GM12872 (cell line): ENCODE measurements at regions not wholly inside any gene's neighbourhood (a gene's known extent, or its start where the extent isn't known, plus 50 kb on each side); places are given as distances from the start of the nearest gene placed in this dataset.

Source experiments
- TF ChIP-seq, protein P1 (sequence below): IDR thresholded peaks from 3 replicates; pipeline ENCODE4 v1.5.1; 2011; ENCODE audit warnings: low read depth, mild to moderate bottlenecking, low read length, moderate library complexity; ENCODE audit not compliant: insufficient read depth

DNA sequence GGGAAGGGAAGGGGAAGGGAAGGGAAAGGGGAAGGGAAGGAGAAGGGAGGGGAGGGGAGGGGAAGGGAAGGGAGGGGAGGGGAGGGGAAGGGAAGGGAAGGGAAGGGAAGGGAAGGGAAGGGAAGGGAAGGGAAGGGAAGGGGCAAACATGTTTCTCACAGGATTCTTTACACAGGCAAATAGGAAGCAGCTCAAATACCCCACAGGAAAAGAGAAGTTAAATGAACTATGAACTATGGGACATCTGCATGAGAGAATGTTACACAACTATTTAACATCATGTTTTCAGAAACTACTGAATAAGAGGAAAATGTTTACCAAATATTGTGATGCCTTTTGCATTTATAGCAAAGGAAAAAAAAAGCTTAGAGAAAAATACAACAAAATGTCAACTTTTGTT, 125.4 kb upstream of the SLC30A5 start:
- TF ChIP-seq, protein P1, sequence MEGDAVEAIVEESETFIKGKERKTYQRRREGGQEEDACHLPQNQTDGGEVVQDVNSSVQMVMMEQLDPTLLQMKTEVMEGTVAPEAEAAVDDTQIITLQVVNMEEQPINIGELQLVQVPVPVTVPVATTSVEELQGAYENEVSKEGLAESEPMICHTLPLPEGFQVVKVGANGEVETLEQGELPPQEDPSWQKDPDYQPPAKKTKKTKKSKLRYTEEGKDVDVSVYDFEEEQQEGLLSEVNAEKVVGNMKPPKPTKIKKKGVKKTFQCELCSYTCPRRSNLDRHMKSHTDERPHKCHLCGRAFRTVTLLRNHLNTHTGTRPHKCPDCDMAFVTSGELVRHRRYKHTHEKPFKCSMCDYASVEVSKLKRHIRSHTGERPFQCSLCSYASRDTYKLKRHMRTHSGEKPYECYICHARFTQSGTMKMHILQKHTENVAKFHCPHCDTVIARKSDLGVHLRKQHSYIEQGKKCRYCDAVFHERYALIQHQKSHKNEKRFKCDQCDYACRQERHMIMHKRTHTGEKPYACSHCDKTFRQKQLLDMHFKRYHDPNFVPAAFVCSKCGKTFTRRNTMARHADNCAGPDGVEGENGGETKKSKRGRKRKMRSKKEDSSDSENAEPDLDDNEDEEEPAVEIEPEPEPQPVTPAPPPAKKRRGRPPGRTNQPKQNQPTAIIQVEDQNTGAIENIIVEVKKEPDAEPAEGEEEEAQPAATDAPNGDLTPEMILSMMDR = no peak

- TF ChIP-seq, protein P1 = no peak
Measured at GRCh38 chr5:68970617-68971016, 123.2 kb upstream of the SLC30A5 start.

DNA sequence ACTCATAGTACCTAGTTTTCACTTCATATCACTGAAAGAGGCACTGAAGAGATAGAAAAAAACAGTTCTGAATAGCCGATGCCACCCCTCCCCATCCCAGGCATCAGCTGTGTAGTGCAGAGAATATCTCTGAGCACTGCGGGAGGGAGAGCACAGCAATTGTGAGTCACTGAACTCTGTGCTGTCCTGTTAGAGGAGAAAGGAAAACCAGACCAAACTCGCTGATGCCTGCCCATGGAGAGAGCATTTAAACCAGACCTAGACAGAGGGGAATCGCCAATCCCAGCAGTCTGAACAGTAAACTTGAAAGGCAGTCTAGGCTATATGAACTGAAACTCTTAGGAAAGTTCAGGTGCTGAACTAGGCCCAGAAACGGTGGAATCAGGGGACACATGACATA, 120.1 kb upstream of the SLC30A5 start:
- TF ChIP-seq, protein P1 = no peak

DNA sequence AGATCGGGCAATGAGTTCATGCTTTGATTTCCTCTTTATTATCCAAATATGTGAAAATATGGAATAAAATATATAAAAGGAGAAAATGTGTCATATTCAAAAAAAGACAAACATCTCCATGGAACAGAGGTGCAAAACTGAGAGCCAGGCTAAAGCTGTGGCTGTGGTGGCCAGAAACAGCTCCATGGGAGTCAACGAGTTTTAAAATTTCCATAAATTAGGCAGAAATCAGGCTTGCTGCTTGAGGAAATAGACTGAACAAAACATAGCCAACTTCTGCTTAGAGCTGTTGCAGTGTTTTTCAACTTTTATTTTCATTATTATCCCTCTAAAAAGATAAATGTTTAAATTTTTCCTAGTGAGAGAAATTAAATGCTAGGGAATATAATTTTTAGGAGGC, 110.8 kb upstream of the SLC30A5 start:
- TF ChIP-seq, protein P1 = no peak

DNA sequence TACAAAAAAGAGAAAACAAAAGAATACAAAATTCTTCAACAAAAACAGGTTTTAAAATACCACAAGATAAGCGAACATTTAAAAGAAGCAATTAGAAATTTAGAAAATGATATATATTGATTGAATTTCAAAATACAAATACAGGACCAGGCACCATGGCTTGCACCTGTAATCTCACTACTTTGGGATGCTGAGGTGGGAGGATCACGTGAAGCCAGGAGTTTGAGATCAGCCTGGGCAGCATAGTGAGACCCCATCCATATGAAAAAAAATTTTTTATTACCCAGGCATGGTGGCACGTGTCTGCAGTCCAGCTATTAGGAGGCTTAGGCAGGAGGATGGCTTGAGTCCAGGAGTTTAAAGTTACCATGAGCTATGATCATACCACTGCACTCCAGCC, 109.9 kb upstream of the SLC30A5 start:
- TF ChIP-seq, protein P1 = no peak

DNA sequence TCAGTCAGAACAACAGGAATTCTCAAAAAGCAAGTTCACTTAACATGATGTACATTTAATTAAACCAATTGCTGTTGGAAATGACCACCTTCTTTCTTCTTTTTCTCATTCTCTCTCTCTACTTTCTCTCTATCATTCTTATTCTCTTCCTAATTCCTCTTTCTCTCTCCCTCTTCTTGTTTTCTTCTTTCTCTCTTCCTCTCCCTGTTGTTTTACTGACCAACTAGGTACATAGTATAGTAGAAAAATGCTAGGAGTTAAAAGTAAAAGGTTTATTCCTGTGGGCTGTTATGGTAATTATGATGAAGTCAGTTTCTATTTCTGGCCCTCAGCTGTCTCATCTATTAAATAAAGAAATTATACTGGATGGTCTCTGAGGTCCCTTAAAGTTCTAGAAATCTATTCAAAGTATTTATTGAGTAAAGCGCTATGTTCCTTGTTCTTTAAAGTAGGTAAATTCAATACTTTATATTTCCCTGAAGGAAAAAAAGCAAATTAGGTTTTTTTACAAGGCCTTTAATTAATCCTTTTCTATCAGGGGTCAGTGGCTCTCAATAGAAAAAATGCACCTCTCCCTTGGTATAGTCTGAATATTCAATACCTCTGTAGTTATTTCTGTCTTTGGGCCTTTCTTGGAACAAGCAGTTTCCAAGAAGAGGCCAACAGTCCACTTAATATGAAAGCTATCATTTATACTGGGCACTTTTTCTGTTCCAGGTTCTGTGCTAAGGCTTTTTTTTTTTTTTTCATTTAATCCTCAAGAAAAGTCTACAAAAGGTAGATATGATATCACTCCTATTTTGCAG, 102.3 kb upstream of the SLC30A5 start:
- TF ChIP-seq, protein P1 = no peak

DNA sequence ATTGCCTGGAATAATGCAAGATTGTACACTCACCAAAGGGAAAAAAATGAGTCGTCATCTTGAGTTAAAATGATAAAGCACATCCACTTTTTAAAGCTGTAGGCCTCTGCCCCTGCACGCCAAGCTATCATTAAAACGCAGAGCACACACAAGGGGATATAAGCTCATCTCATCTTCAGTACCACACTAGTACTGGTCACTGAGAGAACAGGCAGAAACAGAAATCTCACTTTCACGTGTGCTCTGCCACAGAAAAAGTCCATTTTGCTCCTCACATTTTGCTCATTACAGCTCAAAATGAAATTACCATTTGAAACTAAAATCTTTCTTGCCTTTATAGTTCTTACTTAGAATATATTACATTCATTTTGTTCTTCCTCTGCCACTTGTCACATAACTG, 99.2 kb upstream of the SLC30A5 start:
- TF ChIP-seq, protein P1 = no peak
